GM19468 (cell line): ENCODE measurements at regions not wholly inside any gene's neighbourhood (a gene's known extent, or its start where the extent isn't known, plus 50 kb on each side); places are given as distances from the start of the nearest gene placed in this dataset.
"Not testable (repeated sequence)": the region's sequence is repeated elsewhere in the genome, so short reads cannot be mapped to it uniquely, and the experiment has no call there.

Source experiments
- ATAC-seq: cut with Tn5 transposase; IDR thresholded peaks from one replicate; pipeline ENCODE4 v1.9.1; 2021; ENCODE audit warnings: mild to moderate bottlenecking, moderate library complexity, moderate number of reproducible peaks; ENCODE audit not compliant: unreplicated experiment; ENCODE audit errors: extremely low read depth

DNA sequence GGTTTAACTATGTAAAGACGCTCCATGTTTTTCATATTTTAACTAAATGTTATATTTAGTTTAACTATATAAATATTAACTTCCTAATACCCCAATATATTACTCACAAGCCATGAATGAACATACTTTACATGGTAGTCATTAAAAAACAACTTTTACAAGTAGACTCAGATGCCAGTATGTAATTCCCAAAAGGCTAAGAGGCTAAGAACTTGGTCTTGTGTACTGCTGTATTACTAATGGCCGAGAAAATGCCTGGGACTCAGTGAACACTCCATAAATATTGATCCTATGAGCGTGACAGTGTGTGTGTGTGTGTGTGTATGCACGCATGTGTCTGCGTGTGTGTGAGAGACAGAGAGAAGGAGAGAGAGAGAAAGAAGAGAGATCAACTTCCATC is 2342.0 kb upstream of the PCDH20 start:
- ATAC-seq: not testable (repeated sequence)

DNA sequence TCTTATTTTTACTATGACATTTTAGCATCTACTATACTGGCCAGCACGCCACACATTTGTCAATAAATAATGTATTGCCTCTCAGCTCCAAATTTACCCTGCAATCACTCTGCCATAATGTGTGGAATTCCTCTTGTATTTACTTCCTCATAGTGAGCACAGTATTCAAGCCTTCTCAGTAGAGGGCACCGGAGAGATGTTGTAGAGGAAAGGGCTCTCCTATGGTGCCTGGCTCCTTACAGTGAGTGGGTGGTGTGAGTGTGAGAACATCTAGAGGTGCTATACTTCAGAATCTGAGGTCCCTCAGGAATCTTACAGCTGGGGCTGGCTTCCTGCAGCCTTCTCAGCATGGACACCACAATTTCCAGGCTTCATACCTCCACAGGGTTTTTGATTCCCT is 2334.2 kb upstream of the PCDH20 start:
- ATAC-seq: not testable (repeated sequence)

- ATAC-seq: not testable (repeated sequence)
Observed at GRCh38 chr13:63741814-63742101, 2326.1 kb upstream of the PCDH20 start.

DNA sequence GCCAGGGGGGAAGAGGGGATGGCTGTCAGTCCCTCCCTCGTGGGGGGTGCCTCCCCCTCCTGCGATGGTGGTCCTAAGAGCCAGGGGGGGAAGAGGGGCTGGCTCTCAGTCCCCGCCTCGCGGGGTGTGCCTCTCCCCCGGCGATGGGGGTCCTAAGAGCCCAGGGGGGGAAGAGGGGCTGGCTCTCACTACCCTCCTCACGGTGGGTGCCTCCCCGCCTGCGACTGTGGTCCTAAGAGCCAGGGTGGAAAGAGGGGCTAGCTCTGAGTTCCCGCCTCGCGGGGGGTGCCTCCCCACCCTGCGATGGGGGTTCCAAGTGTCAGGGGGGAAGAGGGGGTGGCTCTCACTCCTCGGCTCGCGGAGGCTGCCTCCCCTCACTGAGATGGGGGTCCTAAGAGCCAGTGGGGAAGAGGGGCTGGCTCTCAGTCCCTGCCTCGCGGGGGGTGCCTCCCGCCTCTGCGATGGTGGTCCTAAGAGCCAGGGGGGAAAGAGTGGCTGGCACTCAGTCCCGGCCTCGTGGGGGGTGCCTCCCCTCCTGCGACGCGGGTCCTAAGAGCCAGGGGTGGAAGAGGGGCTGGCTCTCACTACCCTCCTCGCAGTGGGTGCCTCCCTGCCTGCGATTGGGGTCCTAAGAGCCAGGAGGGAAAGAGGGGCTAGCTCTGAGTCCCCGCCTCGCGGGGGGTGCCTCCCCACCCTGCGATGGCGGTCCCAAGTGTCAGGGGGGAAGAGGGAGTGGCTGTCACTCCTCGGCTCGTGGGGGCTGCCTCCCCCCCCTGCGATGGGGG is 2325.6 kb upstream of the PCDH20 start:
- ATAC-seq: no peak

DNA sequence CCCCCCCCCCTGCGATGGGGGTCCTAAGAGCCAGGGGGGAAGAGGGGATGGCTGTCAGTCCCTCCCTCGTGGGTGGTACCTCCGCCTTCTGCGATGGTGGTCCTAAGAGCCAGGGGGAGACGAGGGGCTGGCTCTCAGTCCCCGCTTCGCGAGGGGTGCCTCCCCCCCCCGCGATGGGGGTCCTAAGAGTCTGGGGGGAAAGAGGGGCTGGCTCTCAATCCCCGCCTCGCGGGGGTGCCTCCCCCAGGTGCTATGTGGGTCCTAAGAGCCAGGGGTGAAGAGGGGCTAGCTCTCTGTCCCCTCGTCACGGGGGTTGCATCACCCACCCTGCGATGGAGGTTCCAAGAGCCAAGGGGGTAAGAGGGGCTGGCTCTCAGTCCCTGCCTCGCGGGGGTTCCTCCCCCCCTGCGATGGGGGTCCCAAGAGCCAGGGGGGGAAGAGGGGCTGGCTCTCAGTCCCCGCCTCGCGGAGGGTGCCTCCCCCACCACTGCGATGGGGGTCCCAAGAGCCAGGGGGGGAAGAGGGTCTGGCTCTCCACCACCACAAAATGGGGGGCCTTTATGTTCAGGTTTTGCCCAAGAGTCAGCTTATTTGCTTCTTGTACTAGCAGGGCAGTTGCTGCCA is 2323.6 kb upstream of the PCDH20 start:
- ATAC-seq: not testable (repeated sequence)

GRCh38 chr13:63737418-63737817 is 2321.8 kb upstream of the PCDH20 start:
- no peak for ATAC-seq

DNA sequence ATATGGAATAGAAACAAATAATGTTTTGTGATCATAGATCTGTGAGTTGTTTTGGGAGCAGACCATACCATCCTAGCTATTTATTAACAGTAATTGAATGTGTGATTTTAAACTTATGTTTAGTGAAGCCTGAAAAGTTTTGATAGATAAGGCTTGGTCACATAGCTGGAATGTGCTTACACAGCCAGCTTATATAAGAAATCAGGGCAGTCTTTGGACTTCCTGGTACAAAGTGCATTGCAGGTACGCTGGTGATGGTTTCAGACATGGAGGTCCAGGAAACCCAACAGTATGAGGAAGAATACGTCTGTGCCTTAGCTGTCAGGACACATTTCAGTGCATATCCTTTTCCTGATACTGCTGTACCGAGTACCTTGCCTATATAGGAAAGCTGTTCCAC is 2316.2 kb upstream of the PCDH20 start:
- ATAC-seq: no peak

GRCh38 chr13:63712159-63712558 is 2296.5 kb upstream of the PCDH20 start:
- ATAC-seq: not testable (repeated sequence)

- ATAC-seq: no peak
Observed at GRCh38 chr13:63706751-63707150, 2291.1 kb upstream of the PCDH20 start.

DNA sequence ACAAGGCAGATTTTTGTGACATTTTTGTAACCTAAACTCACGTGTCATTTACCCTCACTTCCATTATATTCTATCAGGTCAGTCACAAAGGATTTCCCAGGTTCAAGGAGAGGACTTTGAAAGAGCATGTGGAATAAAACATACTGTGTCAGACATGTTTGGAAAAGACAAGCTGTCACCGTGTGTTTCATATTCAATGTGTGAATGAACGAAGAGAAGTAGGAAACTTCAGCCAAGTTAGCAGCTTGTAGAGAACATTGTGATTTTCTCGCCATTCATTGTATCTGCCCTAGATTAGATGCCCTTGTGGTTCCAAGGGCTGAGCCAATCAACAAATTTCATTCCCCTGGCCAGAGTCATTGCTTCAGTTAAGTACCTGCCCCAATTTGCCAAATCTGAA is 2288.9 kb upstream of the PCDH20 start:
- ATAC-seq: no peak

GRCh38 chr13:63700350-63700749 is 2284.7 kb upstream of the PCDH20 start:
- ATAC-seq: no peak

DNA sequence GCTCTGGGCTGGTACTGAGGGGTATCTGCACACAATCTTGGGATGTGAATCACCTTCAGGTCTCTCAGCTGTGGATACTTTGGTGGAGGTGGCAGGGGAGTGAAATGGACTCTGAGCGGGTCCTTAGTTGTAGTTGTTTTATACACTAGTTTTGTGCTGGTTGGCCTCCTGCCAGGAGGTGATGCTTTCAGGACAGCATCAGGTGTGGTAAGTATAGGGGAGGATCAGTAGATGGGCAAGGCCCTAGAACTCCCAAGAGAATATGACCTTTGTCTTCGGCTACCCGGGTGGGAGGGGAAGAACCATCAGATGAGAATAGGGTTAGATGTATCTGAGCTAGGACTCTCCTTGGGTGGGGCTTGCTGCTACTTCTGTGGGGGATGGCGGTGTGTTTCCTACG is 2284.3 kb upstream of the PCDH20 start:
- no peak for ATAC-seq

GRCh38 chr13:63696055-63696454 is 2280.4 kb upstream of the PCDH20 start:
- no peak for ATAC-seq

DNA sequence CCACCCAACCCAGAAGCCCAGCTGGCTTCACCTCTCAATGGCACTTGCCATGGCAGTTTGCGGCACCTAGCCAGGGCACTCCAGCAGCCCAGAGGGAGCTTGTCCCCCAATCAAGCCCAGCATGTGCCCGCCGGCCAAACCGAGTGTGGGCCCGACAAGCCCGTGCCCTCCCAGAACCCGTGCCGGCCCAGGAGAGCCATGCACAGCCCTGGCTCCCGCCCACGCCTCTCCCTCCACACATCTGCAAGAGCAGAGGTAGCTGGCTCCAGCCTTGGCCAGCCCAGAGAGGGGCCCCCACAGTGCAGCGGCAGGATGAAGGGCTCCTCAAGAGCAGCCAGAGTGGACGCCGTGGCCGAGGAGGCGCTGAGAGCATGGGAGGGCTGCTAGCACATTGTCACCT is 2278.0 kb upstream of the PCDH20 start:
- no peak for ATAC-seq

DNA sequence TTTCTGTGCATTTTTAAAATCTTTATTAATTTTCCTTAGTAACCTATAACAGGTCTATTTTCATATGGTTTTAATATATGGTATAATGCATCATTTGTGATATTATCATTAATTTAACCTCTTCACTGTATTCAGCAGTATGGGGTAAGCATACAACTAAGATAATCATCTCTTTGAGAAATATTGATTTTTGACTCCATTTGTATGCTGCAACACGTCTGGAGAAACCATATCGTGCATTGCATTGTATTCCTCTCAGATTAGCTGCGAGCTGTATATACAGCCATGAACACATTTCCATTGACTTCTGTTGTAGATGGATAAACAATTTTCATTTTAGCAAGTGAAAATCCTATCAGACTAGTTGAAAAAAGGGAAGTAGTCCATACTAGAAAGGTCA is 2275.8 kb upstream of the PCDH20 start:
- ATAC-seq: no peak

GRCh38 chr13:63690672-63691071 is 2275.0 kb upstream of the PCDH20 start:
- ATAC-seq: no peak

GRCh38 chr13:63684822-63685221 is 2269.2 kb upstream of the PCDH20 start:
- no peak for ATAC-seq

GRCh38 chr13:63680704-63681103 is 2265.1 kb upstream of the PCDH20 start:
- no peak for ATAC-seq

DNA sequence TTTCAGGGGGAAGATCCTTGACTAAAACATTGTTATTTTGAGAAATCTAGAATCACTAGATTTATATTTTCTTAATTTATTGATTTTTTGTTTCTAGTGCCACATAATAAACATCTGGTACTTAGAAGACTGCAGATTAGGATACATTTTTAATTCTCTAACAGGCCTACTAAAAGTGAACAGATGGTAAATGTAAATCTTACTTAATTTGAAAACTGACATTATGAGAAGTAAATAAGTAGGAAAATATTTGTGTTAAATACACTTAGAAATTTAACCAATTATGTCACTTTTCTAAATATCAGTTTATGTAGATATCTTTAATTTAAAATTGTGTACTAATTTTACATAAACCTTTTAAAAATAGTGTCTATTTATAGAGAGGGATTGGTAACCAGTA is 2255.6 kb upstream of the PCDH20 start:
- ATAC-seq: no peak

- ATAC-seq: no peak
Observed at GRCh38 chr13:63651394-63651793, 2235.7 kb upstream of the PCDH20 start.

GRCh38 chr13:63643543-63643942 is 2227.9 kb upstream of the PCDH20 start:
- no peak for ATAC-seq

DNA sequence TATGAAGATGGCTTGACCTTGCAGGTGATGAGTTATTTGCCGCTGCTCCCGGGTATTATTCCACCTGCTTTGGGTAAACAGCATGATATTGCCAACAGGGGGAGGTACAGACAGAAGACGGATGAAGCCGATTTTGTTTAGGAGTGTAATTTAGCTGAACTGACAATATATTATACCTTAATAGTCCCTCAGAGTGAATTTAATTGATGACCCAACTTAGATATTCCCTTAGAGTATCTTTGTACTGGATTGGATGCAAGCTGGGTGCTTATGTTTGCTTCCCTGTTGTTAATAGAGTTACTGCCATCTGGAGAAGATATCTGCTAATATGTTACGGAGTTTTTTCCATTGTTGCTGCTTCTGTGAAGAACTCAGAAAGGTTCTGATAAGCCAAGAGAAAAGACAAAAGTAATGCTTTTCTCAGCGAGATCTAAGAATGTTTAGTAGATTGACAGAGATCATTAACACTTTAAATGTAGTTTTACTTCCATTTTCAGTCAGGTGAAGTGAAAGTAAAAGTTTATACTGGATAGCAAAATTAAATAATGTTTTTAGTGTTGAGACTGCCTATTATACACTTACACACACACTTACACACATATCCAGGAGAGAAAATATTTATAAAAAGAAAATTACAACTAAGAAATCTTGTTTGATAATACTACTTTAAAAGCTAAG is 2220.8 kb upstream of the PCDH20 start:
- no peak for ATAC-seq
